HUES6 (cell line): ENCODE measurements at regions not wholly inside any gene's neighbourhood (a gene's known extent, or its start where the extent isn't known, plus 50 kb on each side); places are given as distances from the start of the nearest gene placed in this dataset.
"Not testable (repeated sequence)": the region's sequence is repeated elsewhere in the genome, so short reads cannot be mapped to it uniquely, and the experiment has no call there.

Source experiments
- H3K27ac ChIP-seq: 2 replicates; pipeline ENCODE4 v1.7.0; 2013; ENCODE audit warnings: low read depth, mild to moderate bottlenecking, low read length, inconsistent platforms
- H3K27me3 ChIP-seq: 2 replicates; pipeline ENCODE4 v1.6.1; 2013; ENCODE audit warnings: low read length; ENCODE audit not compliant: control insufficient read depth, insufficient read depth
- H3K36me3 ChIP-seq: 2 replicates; pipeline ENCODE4 v1.6.1; 2013; ENCODE audit warnings: low read length; ENCODE audit not compliant: control insufficient read depth, insufficient read depth
- H3K4me1 ChIP-seq: 2 replicates; pipeline ENCODE4 v1.6.1; 2013; ENCODE audit warnings: low read length; ENCODE audit not compliant: control insufficient read depth, insufficient read depth
- H3K4me3 ChIP-seq: 2 replicates; pipeline ENCODE4 v1.5.1; 2013; ENCODE audit warnings: low read depth, low read length
- H3K9ac ChIP-seq: one replicate; pipeline ENCODE4 v1.6.1; 2013; ENCODE audit warnings: mild to moderate bottlenecking, low read length
- H3K9me3 ChIP-seq: 2 replicates; pipeline ENCODE4 v1.6.1; 2013; ENCODE audit warnings: low read depth, low read length; ENCODE audit not compliant: control insufficient read depth, insufficient read depth

DNA sequence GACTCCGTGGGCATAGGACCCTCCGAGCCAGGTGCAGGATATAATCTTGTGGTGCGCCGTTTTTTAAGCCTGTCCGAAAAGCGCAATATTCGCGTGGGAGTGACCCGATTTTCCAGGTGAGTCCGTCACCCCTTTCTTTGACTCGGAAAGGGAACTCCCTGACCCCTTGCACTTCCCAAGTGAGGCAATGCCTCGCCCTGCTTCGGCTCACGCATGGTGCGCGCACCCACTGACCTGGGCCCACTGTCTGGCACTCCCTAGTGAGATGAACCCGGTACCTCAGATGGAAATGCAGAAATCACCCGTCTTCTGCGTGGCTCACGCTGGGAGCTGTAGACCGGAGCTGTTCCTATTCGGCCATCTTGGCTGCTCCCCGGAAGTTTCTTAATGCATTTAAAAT lies 99.5 kb upstream of the EOMES start:
- peak overlapping the region; percentile 19 for H3K9ac ChIP-seq
- H3K4me3 ChIP-seq: peak overlapping the region; percentile 55
- H3K27ac ChIP-seq, H3K36me3 ChIP-seq, H3K4me1 ChIP-seq, H3K9me3 ChIP-seq, H3K27me3 ChIP-seq: not testable (repeated sequence)

DNA sequence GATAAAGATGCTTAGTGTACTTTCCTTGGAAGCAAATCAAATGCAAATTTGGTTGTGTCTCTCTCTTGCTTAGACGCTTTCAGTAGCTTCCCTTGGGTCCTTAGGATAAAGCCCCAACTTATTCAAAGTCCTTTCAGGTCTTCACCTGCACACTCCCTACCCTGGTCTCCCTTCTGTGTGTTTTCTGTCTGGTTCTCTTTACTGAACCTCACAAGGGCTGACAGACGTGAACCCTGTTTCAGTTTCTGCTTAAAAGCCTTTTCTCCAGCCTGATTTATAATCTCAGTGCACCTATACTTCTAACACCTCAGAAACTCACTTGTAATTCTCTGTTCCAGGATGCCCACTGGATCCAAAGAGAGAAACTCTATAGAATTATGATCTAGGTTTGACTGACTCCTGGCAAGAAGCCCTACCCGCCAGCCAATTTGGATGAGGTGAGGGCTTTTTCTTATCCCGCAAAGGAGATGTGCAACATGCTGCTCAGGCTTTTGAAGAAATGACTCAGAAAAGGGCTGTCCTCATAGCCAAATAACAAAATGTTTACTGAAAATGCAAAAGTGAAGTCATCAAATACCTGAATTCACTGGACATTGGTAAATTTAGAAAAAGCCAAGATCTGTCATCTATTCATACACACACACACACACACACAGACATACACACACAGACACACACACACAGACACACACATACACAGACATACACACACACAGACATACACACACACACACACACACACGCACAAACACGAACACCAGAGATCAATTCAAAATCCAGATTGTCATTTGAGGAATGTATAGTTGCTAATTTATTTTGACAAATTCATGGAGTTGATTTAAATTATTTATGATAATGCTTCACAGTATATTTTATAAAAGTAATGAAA lies 102.4 kb upstream of the EOMES start:
- no peak overlapping the region for H3K9ac ChIP-seq
- no peak overlapping the region for H3K4me3 ChIP-seq
- H3K27me3 ChIP-seq: peaks cover 5% of the 10 kb centered on the region; the same call in 1 of the 2 replicates
- no peaks in the 10 kb centered on the region; the same call in 1 of the 2 replicates for H3K4me1 ChIP-seq
- no peaks in the 10 kb centered on the region for H3K36me3 ChIP-seq
- no peak overlapping the region for H3K27ac ChIP-seq
- H3K9me3 ChIP-seq: no peaks in the 10 kb centered on the region

DNA sequence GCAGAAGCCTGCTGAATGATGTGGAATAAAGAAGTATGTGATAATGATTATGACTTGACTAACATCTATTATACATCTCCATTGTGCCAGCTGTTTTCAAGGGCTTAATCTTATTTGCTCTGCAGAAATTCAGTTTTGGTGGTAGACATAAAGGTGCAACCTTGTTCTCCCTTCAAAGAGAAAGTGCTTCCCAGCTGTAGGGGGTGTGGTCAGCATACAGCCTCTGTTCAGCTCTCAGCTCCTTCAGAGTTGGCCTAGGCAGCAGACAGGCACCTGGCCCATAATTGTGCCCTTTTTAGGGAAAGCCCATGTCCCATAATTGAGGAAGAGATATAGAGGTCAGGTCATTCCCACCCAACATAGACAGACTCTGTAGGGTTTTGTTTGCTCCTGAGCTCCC lies 104.3 kb upstream of the EOMES start:
- Histone ChIP-seq H3K9me3 (peaks cover 5% of the 10 kb centered on the region; the same call in 1 of the 2 replicates), H3K36me3 (peaks cover 9% of the 10 kb centered on the region; the same call in 1 of the 2 replicates), H3K27ac (no peak overlapping the region), H3K27me3 (peaks cover 5% of the 10 kb centered on the region; the same call in 1 of the 2 replicates), H3K4me3 (no peak overlapping the region), H3K9ac (no peak overlapping the region), H3K4me1 (no peaks in the 10 kb centered on the region; the same call in 1 of the 2 replicates)

DNA sequence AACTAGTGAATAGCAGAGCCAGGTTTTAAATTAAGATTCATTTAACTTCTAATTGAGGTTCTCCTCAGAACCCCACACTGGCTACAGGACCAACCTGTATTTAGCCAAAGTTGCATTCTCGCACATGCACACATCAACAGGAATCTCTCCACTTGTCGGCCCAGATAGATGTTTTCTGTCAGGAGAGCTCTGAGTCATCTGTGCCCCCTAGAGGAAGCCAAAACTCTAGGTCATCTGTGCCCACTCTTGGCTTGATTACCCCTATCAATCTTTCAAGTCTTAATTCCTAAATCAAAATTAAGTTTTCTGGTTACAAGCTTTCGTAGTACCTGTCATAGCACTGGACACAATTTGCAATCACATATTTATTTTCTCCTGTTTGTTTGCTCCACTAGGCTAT lies 104.9 kb upstream of the EOMES start:
- no peak overlapping the region for H3K4me3 ChIP-seq
- no peak overlapping the region for H3K9ac ChIP-seq
- H3K36me3 ChIP-seq: peaks cover 11% of the 10 kb centered on the region; the same call in 1 of the 2 replicates
- peaks cover 9% of the 10 kb centered on the region for H3K9me3 ChIP-seq
- no peak overlapping the region for H3K27ac ChIP-seq
- H3K27me3 ChIP-seq: peaks cover 5% of the 10 kb centered on the region; the same call in 1 of the 2 replicates
- H3K4me1 ChIP-seq: no peaks in the 10 kb centered on the region; the same call in 1 of the 2 replicates

DNA sequence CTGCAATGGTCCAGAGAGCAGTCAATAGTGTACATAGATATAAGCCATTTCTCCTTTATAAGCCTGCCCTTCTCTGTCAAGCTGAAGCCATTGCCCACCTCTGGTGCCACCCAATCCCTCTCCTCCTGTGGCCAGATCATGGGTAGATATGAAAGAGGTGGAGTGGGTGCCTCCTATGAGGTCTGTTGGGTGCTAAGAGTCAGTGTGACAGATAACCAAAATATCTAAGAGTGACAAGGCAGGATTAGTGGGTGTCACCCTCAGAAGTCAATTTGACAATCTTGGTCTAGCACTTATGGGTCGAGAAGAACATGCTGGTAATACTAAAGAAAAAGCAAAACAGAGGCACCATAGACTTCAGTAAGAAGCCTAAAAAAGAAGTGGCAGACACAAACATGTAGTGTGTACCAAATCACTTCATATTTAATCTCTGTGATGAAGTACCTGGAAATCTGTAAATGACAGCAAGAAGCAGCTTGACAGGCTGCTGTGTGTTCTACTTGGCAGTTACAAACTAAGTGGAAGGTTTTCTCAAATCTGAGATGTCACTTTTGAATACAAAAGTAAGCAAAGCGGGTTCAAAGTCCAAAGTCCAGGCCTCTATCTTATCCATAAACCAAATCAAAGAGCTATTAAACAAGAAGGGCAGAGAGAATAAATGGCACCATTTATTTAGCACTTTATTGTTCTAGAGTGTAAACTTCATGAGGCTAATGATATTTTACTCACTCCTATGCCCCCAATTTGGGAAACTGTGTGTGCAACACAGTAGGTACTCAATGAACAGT lies 118.9 kb upstream of the EOMES start:
- H3K4me3 ChIP-seq: no peak overlapping the region
- peaks cover 3% of the 10 kb centered on the region; the same call in 1 of the 2 replicates for H3K4me1 ChIP-seq
- no peaks in the 10 kb centered on the region for H3K27me3 ChIP-seq
- no peak overlapping the region for H3K27ac ChIP-seq
- no peak overlapping the region for H3K9ac ChIP-seq
- 0 out of 2 replicates have a peak, but pooled peaks cover 3% of the 10 kb centered on the region for H3K36me3 ChIP-seq
- peaks cover 5% of the 10 kb centered on the region; the same call in 1 of the 2 replicates for H3K9me3 ChIP-seq

DNA sequence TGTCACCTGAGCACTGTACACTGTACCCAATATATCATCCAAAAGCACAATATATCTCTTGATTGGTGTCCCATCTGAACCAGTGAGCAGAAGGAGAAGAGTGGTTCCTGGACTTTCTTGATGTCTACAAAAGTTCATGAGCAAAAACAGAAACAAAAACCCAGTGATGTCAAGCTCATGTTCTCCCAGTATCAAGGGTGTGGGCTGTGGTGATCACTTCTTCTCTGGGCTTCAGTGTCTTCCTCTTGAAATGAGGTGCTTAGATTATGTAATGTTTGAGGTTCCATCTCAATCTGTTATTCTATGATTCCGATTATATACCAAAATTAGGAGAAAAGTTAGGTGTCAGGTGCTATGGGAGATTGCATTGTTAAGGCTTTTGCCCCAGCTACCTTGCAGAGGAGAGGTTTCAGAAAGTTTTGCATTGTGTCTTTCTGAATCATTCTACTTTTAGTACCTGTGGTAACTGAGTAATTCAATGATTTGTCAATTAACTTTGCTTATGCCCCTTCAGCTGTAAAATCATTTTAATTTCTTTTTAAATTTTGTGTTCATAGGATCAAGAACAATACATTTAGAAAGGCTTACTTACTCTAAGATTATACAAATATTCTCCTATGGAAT lies 122.0 kb upstream of the EOMES start:
- Histone ChIP-seq H3K27me3 (no peaks in the 10 kb centered on the region), H3K4me3 (no peak overlapping the region), H3K4me1 (no peaks in the 10 kb centered on the region), H3K9me3 (no peaks in the 10 kb centered on the region), H3K27ac (no peak overlapping the region), H3K36me3 (no peaks in the 10 kb centered on the region), H3K9ac (no peak overlapping the region)

DNA sequence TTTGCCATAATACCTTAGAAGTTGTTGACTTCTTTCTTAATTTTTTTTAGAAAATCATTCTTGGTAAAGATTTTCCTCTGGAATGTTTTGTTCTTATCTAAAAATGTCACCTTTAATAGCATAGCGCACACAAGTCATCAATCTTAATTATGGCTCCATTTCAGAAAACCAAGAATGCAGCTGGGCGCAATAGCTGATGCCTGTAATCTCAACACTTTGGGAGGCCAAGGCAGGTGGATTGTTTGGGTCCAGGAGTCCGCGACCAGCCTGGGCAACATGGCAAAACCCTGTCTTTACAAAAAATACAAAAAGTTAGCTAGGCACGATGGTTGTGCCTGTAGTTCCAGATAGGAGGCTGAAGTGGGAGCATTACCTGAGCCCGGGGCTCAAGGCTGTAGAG lies 125.6 kb upstream of the EOMES start:
- no peak overlapping the region for H3K4me3 ChIP-seq
- H3K27ac ChIP-seq: no peak overlapping the region
- no peaks in the 10 kb centered on the region for H3K36me3 ChIP-seq

DNA sequence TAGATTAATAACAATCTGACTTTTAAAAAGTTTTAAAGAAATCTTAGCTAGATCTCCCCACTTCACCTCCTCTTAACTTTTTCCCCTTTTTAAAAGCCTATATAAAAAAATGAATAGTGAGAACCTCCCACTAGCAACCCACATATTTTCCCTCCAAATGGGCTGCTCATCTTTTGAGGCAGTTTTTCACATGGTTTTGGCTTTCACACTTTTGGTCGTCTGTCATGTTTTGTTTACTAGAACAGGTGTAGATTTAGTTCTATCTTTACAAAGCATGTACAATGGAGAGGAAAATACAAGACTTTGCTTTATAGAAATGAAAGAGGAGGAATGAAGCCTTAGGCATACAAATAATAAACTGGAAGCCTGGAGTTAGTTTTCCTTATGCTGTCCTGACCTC lies 126.7 kb upstream of the EOMES start:
- no peaks in the 10 kb centered on the region for H3K4me1 ChIP-seq
- no peak overlapping the region for H3K9ac ChIP-seq
- H3K27me3 ChIP-seq: no peaks in the 10 kb centered on the region
- H3K4me3 ChIP-seq: no peak overlapping the region
- no peak overlapping the region for H3K27ac ChIP-seq
- H3K9me3 ChIP-seq: peaks cover 16% of the 10 kb centered on the region
- no peaks in the 10 kb centered on the region for H3K36me3 ChIP-seq

More for the DNA sequence above, 125.6 kb upstream of the EOMES start:
- H3K4me1 ChIP-seq: no peaks in the 10 kb centered on the region
- no peak overlapping the region for H3K9ac ChIP-seq
- no peaks in the 10 kb centered on the region for H3K27me3 ChIP-seq
- H3K9me3 ChIP-seq: peaks cover 11% of the 10 kb centered on the region

DNA sequence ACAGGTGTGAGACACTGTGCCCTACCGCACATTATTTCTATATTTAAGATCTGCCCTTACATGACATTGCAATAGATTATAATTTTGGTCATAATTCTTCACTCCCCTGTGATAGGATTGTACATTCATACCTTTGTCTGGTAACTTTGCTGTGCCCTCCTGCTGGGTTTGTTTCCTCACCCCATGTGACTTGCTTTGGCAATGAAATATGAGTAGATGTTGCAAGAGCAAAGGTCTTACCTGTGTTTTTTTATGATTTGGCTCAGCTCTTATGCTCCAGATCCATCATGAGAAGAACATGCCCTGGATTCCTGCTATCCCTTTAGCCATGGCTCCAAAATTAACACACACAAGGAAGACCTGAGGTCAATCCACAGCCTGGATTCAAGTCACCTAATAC lies 137.7 kb upstream of the EOMES start:
- Histone ChIP-seq H3K27ac (no peak overlapping the region), H3K4me3 (no peak overlapping the region), H3K27me3 (no peaks in the 10 kb centered on the region), H3K36me3 (no peaks in the 10 kb centered on the region), H3K9ac (no peak overlapping the region), H3K9me3 (peaks cover 10% of the 10 kb centered on the region; the same call in 1 of the 2 replicates), H3K4me1 (no peaks in the 10 kb centered on the region)

DNA sequence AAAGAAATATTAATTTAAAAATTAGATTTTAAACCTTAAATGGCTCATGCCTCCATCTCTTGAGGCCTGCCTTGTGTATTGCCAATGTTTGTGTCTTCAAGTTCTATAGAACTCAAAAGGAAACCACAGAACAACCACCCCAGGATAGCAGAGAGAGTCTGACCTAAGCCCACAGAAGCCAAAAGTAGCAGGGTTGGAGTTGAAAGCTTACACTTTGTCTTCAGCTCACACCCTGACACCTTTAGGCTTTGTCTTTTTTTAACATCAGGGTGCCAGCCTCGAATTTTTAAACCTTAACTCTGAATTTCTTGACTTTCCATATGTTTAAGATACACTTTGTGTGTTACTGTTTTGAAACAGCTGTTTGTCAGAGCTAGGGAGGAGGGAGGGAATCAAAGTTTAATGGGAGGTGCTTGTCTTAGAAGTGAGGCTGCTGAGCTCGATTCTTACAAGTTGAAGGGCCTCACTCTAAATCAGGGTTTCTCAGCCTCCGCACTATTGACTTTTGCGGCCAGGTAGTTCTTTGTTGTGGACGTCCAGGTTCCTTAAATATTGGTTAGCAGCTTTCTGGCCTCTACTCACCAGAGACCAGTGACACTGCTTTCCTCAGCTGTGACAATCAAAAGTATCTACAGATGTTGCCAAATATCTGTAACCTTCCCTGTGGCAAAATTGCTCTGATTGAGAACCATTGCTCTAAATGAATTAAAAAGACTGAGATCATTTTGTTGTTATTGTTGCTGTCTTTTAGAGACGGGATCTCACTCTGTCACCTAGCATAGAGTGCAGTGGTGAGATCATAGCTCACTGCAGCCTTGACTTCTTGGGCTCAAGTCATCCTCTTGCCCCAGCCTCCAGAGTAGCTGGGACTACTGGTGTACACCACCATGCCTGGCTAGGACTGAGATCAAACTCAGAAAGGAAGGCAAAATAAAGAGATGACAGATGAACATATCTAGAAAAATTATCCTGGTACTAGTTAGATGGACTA lies 139.2 kb upstream of the EOMES start:
- H3K27ac ChIP-seq: no peak overlapping the region
- H3K4me1 ChIP-seq: no peaks in the 10 kb centered on the region
- no peaks in the 10 kb centered on the region for H3K27me3 ChIP-seq
- no peak overlapping the region for H3K4me3 ChIP-seq
- H3K9ac ChIP-seq: no peak overlapping the region
- no peaks in the 10 kb centered on the region for H3K36me3 ChIP-seq
- H3K9me3 ChIP-seq: peaks cover 4% of the 10 kb centered on the region; the same call in 1 of the 2 replicates
